IMR-90 (cell line): ENCODE measurements at regions not wholly inside any gene's neighbourhood (a gene's known extent, or its start where the extent isn't known, plus 50 kb on each side); places are given as distances from the start of the nearest gene placed in this dataset.

Experiments used
- ATAC-seq: fragments of 200-7000 bp; cut with Tn5 transposase; 2 replicates; pipeline ENCODE4 v1.9.1; 2020; ENCODE audit warnings: low read depth, mild to moderate bottlenecking, moderate library complexity
- BruUV-seq: library from RNA; stranded (reverse); fragments of 400-500 nt; replicated peaks from 2 replicates; lab custom pipeline; 2021; lab: Mats Ljungman, UMichigan
- CTCF ChIA-PET: fragments of 300-600 bp; formaldehyde crosslinking; extraction: SDS; loops from one replicate; lab custom pipeline; 2021; ENCODE audit warnings: antibody characterized with exemption; lab: Yijun Ruan, JAX
- POLR2A ChIA-PET: fragments of 300-600 bp; sonication (Branson Sonifier 250); formaldehyde crosslinking; loops from one replicate; lab custom pipeline; 2022; ENCODE audit warnings: antibody characterized with exemption; ENCODE audit not compliant: unreplicated experiment; lab: Charles Lee
- DNase-seq: peaks from one replicate; pipeline ENCODE4 v3.0.0; 2013
- H2AFZ ChIP-seq: replicated peaks from 2 replicates; pipeline ENCODE3; 2013; ENCODE audit warnings: low read length, mild to moderate bottlenecking; ENCODE audit not compliant: poor library complexity
- H2AK5ac ChIP-seq: 2 replicates; pipeline ENCODE4 v1.6.1; 2013; ENCODE audit warnings: low read depth, low read length, inconsistent platforms
- H2AK9ac ChIP-seq: replicated peaks from 2 replicates; pipeline ENCODE3; 2013; ENCODE audit warnings: mild to moderate bottlenecking, low read depth, low read length, moderate library complexity; ENCODE audit not compliant: poor library complexity
- H2BK120ac ChIP-seq: 2 replicates; pipeline ENCODE4 v1.6.1; 2013; ENCODE audit warnings: low read depth, low read length, inconsistent platforms
- H2BK15ac ChIP-seq: 3 replicates; pipeline ENCODE4 v1.6.1; 2013; ENCODE audit warnings: low read depth, low read length, inconsistent platforms
- H2BK20ac ChIP-seq: 2 replicates; pipeline ENCODE4 v1.6.1; 2013; ENCODE audit warnings: low read depth, mild to moderate bottlenecking, inconsistent platforms, low read length, moderate library complexity
- H2BK5ac ChIP-seq: 2 replicates; pipeline ENCODE4 v1.6.1; 2013; ENCODE audit warnings: mild to moderate bottlenecking, low read depth, low read length, inconsistent platforms; ENCODE audit not compliant: poor library complexity, severe bottlenecking
- H3K14ac ChIP-seq: replicated peaks from 2 replicates; pipeline ENCODE4 v1.6.1; 2013; ENCODE audit warnings: low read depth, low read length, inconsistent platforms
- H3K18ac ChIP-seq: 2 replicates; pipeline ENCODE4 v1.6.1; 2013; ENCODE audit warnings: low read depth, low read length, control low read depth
- H3K23ac ChIP-seq: 2 replicates; pipeline ENCODE4 v1.6.1; 2013; ENCODE audit warnings: low read depth, low read length, inconsistent platforms
- H3K27ac ChIP-seq: 2 replicates; pipeline ENCODE4 v1.5.1; 2013; ENCODE audit warnings: mild to moderate bottlenecking, control low read depth, low read length; ENCODE audit not compliant: insufficient read depth
- H3K27me3 ChIP-seq: 2 replicates; pipeline ENCODE4 v1.6.1; 2013; ENCODE audit warnings: low read length; ENCODE audit not compliant: control insufficient read depth, insufficient read depth
- H3K36me3 ChIP-seq: 2 replicates; pipeline ENCODE4 v1.6.1; 2013; ENCODE audit warnings: low read length, mixed read lengths; ENCODE audit not compliant: control insufficient read depth, insufficient read depth
- H3K4ac ChIP-seq: 2 replicates; pipeline ENCODE4 v1.6.1; 2013; ENCODE audit warnings: low read depth, low read length, inconsistent platforms
- H3K4me1 ChIP-seq: 2 replicates; pipeline ENCODE4 v1.6.1; 2013; ENCODE audit warnings: low read length, mixed read lengths; ENCODE audit not compliant: control insufficient read depth, insufficient read depth
- H3K4me2 ChIP-seq: 2 replicates; pipeline ENCODE4 v1.6.1; 2013; ENCODE audit warnings: low read depth, mild to moderate bottlenecking, control low read depth, low read length, moderate library complexity
- H3K4me3 ChIP-seq: 2 replicates; pipeline ENCODE4 v1.5.1; 2013; ENCODE audit warnings: low read depth, mild to moderate bottlenecking, control low read depth, low read length, moderate library complexity; ENCODE audit not compliant: insufficient read depth
- H3K56ac ChIP-seq: 2 replicates; pipeline ENCODE4 v1.6.1; 2013; ENCODE audit warnings: low read length, inconsistent platforms; ENCODE audit not compliant: insufficient read depth; ENCODE audit errors: extremely low read depth
- H3K79me1 ChIP-seq, 2 experiments: 2 replicates each; pipeline ENCODE4 v1.6.1; 2013; ENCODE audit warnings: low read length in 2 of 2, inconsistent platforms in 1 of 2, low read depth in 1 of 2
- H3K9ac ChIP-seq: 2 replicates; pipeline ENCODE4 v1.6.1; 2013; ENCODE audit warnings: low read depth, low read length, control low read depth
- H3K9me1 ChIP-seq: 2 replicates; pipeline ENCODE4 v1.6.1; 2013; ENCODE audit warnings: low read length, inconsistent platforms; ENCODE audit not compliant: insufficient read depth
- H3K9me3 ChIP-seq: 2 replicates; pipeline ENCODE4 v1.6.1; 2013; ENCODE audit warnings: low read length; ENCODE audit not compliant: control insufficient read depth, insufficient read depth
- H4K20me1 ChIP-seq: 2 replicates; pipeline ENCODE4 v1.6.1; 2013; ENCODE audit warnings: low read length, inconsistent platforms; ENCODE audit not compliant: insufficient read depth
- H4K5ac ChIP-seq: 2 replicates; pipeline ENCODE4 v1.6.1; 2013; ENCODE audit warnings: mild to moderate bottlenecking, low read depth, low read length, control low read depth
- H4K8ac ChIP-seq, 2 experiments: 2 replicates each; pipeline ENCODE4 v1.6.1; 2013; ENCODE audit warnings: low read depth in 2 of 2, low read length in 2 of 2, control low read depth in 1 of 2, inconsistent platforms in 1 of 2
- H4K91ac ChIP-seq: 2 replicates; pipeline ENCODE4 v1.6.1; 2013; ENCODE audit warnings: low read depth, low read length, inconsistent platforms; ENCODE audit not compliant: insufficient read depth
- BHLHE40 ChIP-seq: fragments of 150-350 bp; IDR thresholded peaks from 2 replicates; pipeline ENCODE4 v1.6.1; 2016; ENCODE audit warnings: mild to moderate bottlenecking, low read depth, low read length
- POLR2A ChIP-seq: IDR thresholded peaks from 2 replicates; pipeline ENCODE4 v1.6.1; 2012; ENCODE audit warnings: mild to moderate bottlenecking, low read depth, low read length
- WGBS, 2 experiments: methylation state at CpG; one replicate each; pipeline versions ENCODE4 v1.1.5 to v1.1.7; 2013; ENCODE audit warnings: missing lambda C conversion rate in 2 of 2; ENCODE audit not compliant: insufficient read length in 1 of 2; ENCODE audit errors: extremely low coverage in 2 of 2; 5-methylcytosine and 5-hydroxymethylcytosine counted together
- dilution Hi-C: fragments of 300-500 bp; cut with HindIII; formaldehyde crosslinking; loops from one replicate; pipeline ENCODE4 v1.14.3; 2018; ENCODE audit warnings: low sequenced_read_pairs; ENCODE audit not compliant: unreplicated experiment
- in situ Hi-C: fragments of 300-500 bp; cut with MboI; formaldehyde crosslinking; loops from 3 replicates; pipeline ENCODE4 v1.14.3; 2019; ENCODE audit warnings: low sequenced_read_pairs, inconsistent platforms, mixed read lengths
- intact Hi-C: fragments of 100-400 bp; cut with micrococcal nuclease; formaldehyde crosslinking; loops from 2 replicates; pipeline ENCODE4 v1.10.0; 2022
- TF ChIP-seq, protein P1 (sequence below): conservative IDR thresholded peaks from 2 replicates; pipeline ENCODE4 v1.5.1; 2012; ENCODE audit warnings: mild to moderate bottlenecking, low read depth, low read length, improper control_type of control experiment

DNA sequence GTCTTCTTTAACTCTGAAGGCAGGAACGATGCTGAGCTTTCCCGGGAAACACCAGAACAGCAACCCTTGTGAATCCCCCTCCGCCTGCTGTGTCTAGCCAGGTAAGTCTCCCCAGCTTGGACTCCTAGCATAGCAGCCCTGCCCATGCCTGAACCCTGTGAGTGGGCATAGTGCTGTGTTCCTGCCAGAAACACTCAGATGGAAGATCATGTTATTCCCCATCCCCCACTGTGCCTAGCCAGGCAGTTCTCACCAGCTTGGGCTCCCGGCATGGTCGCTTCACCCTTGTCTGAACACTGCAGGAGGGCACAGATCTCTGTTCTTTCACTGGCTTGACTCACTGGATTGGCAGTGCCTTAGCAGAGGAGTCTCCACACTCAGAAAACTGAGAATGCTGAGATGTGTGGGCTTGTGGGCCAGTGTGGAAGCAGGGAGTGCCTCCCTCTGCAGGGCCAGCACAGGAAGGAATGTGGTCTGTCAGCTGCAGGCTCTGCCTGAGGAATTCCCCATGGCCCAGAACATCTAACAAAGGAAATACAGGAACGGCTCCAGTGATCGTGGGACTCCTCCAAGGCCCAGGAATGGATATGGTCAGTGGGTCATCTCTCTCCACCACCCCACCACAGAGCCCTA, 440.1 kb upstream of the ADGRB3 start:
- Histone ChIP-seq H2AK9ac (no peak overlapping the region), H3K14ac (no peak overlapping the region), H2BK5ac (no peak overlapping the region), H3K9ac (no peak overlapping the region), H4K91ac (no peak overlapping the region), H2AK5ac (no peak overlapping the region), H3K56ac (no peak overlapping the region), H3K4ac (no peak overlapping the region), H3K18ac (no peak overlapping the region), H4K20me1 (no peaks in the 10 kb centered on the region), H3K79me1 (no peaks in the 10 kb centered on the region), H2BK120ac (no peak overlapping the region), H3K9me1 (no peaks in the 10 kb centered on the region), H3K9me3 (peaks cover 9% of the 10 kb centered on the region), H3K4me3 (no peak overlapping the region), H3K27ac (no peak overlapping the region), H2BK20ac (no peak overlapping the region), H4K8ac (no peak overlapping the region), H3K4me2 (no peak overlapping the region), H3K27me3 (no peaks in the 10 kb centered on the region), H2BK15ac (no peak overlapping the region), H3K36me3 (no peaks in the 10 kb centered on the region), H2AFZ (no peak overlapping the region), H4K5ac (no peak overlapping the region), H3K4me1 (no peaks in the 10 kb centered on the region), H3K23ac (no peak overlapping the region)
- in situ Hi-C loops (loop anchor here (25.0 kb wide), 1 partner anchor 92 kb away; no protein-coding TSS in a partner anchor), intact Hi-C loops (no loop called here), dilution Hi-C loops (no loop called here)
- whole genome bisulfite sequencing, 2 experiments: no CpG with 5 or more reads among the region's 7 CpGs
- no peak for TF ChIP-seq POLR2A
- TF ChIP-seq BHLHE40: no peak
- TF ChIP-seq, protein P1, sequence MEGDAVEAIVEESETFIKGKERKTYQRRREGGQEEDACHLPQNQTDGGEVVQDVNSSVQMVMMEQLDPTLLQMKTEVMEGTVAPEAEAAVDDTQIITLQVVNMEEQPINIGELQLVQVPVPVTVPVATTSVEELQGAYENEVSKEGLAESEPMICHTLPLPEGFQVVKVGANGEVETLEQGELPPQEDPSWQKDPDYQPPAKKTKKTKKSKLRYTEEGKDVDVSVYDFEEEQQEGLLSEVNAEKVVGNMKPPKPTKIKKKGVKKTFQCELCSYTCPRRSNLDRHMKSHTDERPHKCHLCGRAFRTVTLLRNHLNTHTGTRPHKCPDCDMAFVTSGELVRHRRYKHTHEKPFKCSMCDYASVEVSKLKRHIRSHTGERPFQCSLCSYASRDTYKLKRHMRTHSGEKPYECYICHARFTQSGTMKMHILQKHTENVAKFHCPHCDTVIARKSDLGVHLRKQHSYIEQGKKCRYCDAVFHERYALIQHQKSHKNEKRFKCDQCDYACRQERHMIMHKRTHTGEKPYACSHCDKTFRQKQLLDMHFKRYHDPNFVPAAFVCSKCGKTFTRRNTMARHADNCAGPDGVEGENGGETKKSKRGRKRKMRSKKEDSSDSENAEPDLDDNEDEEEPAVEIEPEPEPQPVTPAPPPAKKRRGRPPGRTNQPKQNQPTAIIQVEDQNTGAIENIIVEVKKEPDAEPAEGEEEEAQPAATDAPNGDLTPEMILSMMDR: no peak
- ChIA-PET CTCF (no interaction called here), POLR2A (no interaction called here)
- no peak for ATAC-seq
- DNase-seq: no peak
- BruUV-seq: no TSS peak
